Activated CD4-positive, alpha-beta T cell treated with anti-CD3 and anti-CD28 coated beads, Interleukin-2, amount 10 ng/mL, durations not matched to agents 24 days and 14 days (primary cell): ENCODE measurements at regions not wholly inside any gene's neighbourhood (a gene's known extent, or its start where the extent isn't known, plus 50 kb on each side); places are given as distances from the start of the nearest gene placed in this dataset.

Source experiments
- DNase-seq: peaks from one replicate; pipeline ENCODE4 v3.0.0; 2022
- H3K27ac Mint-ChIP-seq: one replicate; pipeline ENCODE4 v1.8.0; 2022; ENCODE audit warnings: mild to moderate bottlenecking, mixed read lengths
- H3K27me3 Mint-ChIP-seq: one replicate; pipeline ENCODE4 v1.8.0; 2022; ENCODE audit warnings: mixed read lengths
- H3K36me3 Mint-ChIP-seq: one replicate; pipeline ENCODE4 v1.8.0; 2022; ENCODE audit warnings: low read depth, mild to moderate bottlenecking, mixed read lengths
- H3K4me1 Mint-ChIP-seq: one replicate; pipeline ENCODE4 v1.8.0; 2021; ENCODE audit warnings: mixed read lengths
- H3K4me3 Mint-ChIP-seq: one replicate; pipeline ENCODE4 v1.8.0; 2022; ENCODE audit warnings: mild to moderate bottlenecking, moderate library complexity, mixed read lengths
- H3K9me3 Mint-ChIP-seq: one replicate; pipeline ENCODE4 v1.8.0; 2021; ENCODE audit warnings: mixed read lengths
- intact Hi-C: fragments of 100-400 bp; cut with micrococcal nuclease; formaldehyde crosslinking; loops from one replicate; pipeline ENCODE4 v1.15.1; 2023

- Mint-ChIP-seq H3K27me3 (peaks cover 11% of the 10 kb centered on the region), H3K4me1 (no peaks in the 10 kb centered on the region), H3K27ac (no peak overlapping the region), H3K4me3 (no peak overlapping the region), H3K9me3 (no peaks in the 10 kb centered on the region), H3K36me3 (no peaks in the 10 kb centered on the region)
- intact Hi-C loops, result no loop called here
- no peak for DNase-seq
These were observed 176.0 kb downstream of the ABHD5 start for GRCh38 chr3:43866529-43867353.

- no peaks in the 10 kb centered on the region for H3K36me3 Mint-ChIP-seq
- no peak overlapping the region for H3K4me3 Mint-ChIP-seq
- H3K27me3 Mint-ChIP-seq, result peaks cover 15% of the 10 kb centered on the region
- H3K9me3 Mint-ChIP-seq, result no peaks in the 10 kb centered on the region
- intact Hi-C loops, result no loop called here
- H3K4me1 Mint-ChIP-seq, result no peaks in the 10 kb centered on the region
- DNase-seq, result no peak
- no peak overlapping the region for H3K27ac Mint-ChIP-seq
These were observed 176.8 kb downstream of the ABHD5 start for GRCh38 chr3:43867436-43868072.

- no peak for DNase-seq
- Mint-ChIP-seq H3K4me3 (no peak overlapping the region), H3K4me1 (no peaks in the 10 kb centered on the region), H3K36me3 (no peaks in the 10 kb centered on the region), H3K27ac (no peak overlapping the region), H3K9me3 (no peaks in the 10 kb centered on the region), H3K27me3 (peaks cover 15% of the 10 kb centered on the region)
- intact Hi-C loops, result no loop called here
These were observed 178.8 kb downstream of the ABHD5 start for GRCh38 chr3:43869491-43869890.

- peaks cover 10% of the 10 kb centered on the region for H3K27me3 Mint-ChIP-seq
- H3K27ac Mint-ChIP-seq, result no peak overlapping the region
- intact Hi-C loops, result no loop called here
These were observed 179.4 kb downstream of the ABHD5 start for GRCh38 chr3:43870120-43870519.

GRCh38 chr3:43870844-43871626 lies 180.3 kb downstream of the ABHD5 start:
- no peaks in the 10 kb centered on the region for H3K9me3 Mint-ChIP-seq
- no peak overlapping the region for H3K27ac Mint-ChIP-seq
- peaks cover 10% of the 10 kb centered on the region for H3K27me3 Mint-ChIP-seq
- H3K36me3 Mint-ChIP-seq, result no peaks in the 10 kb centered on the region
- no peaks in the 10 kb centered on the region for H3K4me1 Mint-ChIP-seq
- DNase-seq, result no peak
- intact Hi-C loops, result no loop called here
- H3K4me3 Mint-ChIP-seq, result no peak overlapping the region

More at GRCh38 chr3:43870120-43870519, 179.4 kb downstream of the ABHD5 start:
- H3K4me1 Mint-ChIP-seq, result no peaks in the 10 kb centered on the region
- H3K36me3 Mint-ChIP-seq, result no peaks in the 10 kb centered on the region
- no peak for DNase-seq
- H3K4me3 Mint-ChIP-seq, result no peak overlapping the region
- no peaks in the 10 kb centered on the region for H3K9me3 Mint-ChIP-seq

- no peaks in the 10 kb centered on the region for H3K36me3 Mint-ChIP-seq
- H3K9me3 Mint-ChIP-seq, result no peaks in the 10 kb centered on the region
- no peak for DNase-seq
- intact Hi-C loops, result no loop called here
- H3K4me1 Mint-ChIP-seq, result no peaks in the 10 kb centered on the region
- no peak overlapping the region for H3K27ac Mint-ChIP-seq
- peaks cover 10% of the 10 kb centered on the region for H3K27me3 Mint-ChIP-seq
- no peak overlapping the region for H3K4me3 Mint-ChIP-seq
These were observed 181.0 kb downstream of the ABHD5 start for GRCh38 chr3:43871627-43872245.

GRCh38 chr3:43872301-43872700 lies 181.6 kb downstream of the ABHD5 start:
- DNase-seq, result no peak
- Mint-ChIP-seq H3K4me3 (no peak overlapping the region), H3K27ac (no peak overlapping the region), H3K9me3 (no peaks in the 10 kb centered on the region), H3K27me3 (peaks cover 13% of the 10 kb centered on the region), H3K4me1 (no peaks in the 10 kb centered on the region), H3K36me3 (no peaks in the 10 kb centered on the region)
- intact Hi-C loops, result no loop called here

GRCh38 chr3:43872901-43873300 lies 182.2 kb downstream of the ABHD5 start:
- intact Hi-C loops, result no loop called here
- H3K4me1 Mint-ChIP-seq, result no peaks in the 10 kb centered on the region
- H3K27ac Mint-ChIP-seq, result no peak overlapping the region
- no peak overlapping the region for H3K4me3 Mint-ChIP-seq
- H3K9me3 Mint-ChIP-seq, result no peaks in the 10 kb centered on the region
- no peaks in the 10 kb centered on the region for H3K36me3 Mint-ChIP-seq
- peaks cover 14% of the 10 kb centered on the region for H3K27me3 Mint-ChIP-seq
- DNase-seq, result no peak

- Mint-ChIP-seq H3K27me3 (peaks cover 14% of the 10 kb centered on the region), H3K27ac (no peak overlapping the region), H3K36me3 (no peaks in the 10 kb centered on the region), H3K4me1 (no peaks in the 10 kb centered on the region), H3K9me3 (no peaks in the 10 kb centered on the region), H3K4me3 (no peak overlapping the region)
- intact Hi-C loops, result no loop called here
- DNase-seq, result no peak
These were observed 183.0 kb downstream of the ABHD5 start for GRCh38 chr3:43873723-43874122.

GRCh38 chr3:43874290-43874689 lies 183.6 kb downstream of the ABHD5 start:
- H3K4me1 Mint-ChIP-seq, result no peaks in the 10 kb centered on the region
- no peaks in the 10 kb centered on the region for H3K36me3 Mint-ChIP-seq
- no peak overlapping the region for H3K27ac Mint-ChIP-seq

GRCh38 chr3:43874731-43875130 lies 184.0 kb downstream of the ABHD5 start:
- no peak for DNase-seq
- intact Hi-C loops, result no loop called here

More at GRCh38 chr3:43874290-43874689, 183.6 kb downstream of the ABHD5 start:
- Mint-ChIP-seq H3K9me3 (no peaks in the 10 kb centered on the region), H3K27me3 (peaks cover 20% of the 10 kb centered on the region), H3K4me3 (no peak overlapping the region)
- intact Hi-C loops, result no loop called here
- DNase-seq, result no peak

GRCh38 chr3:43876648-43877047 lies 185.9 kb downstream of the ABHD5 start:
- DNase-seq, result no peak
- H3K4me1 Mint-ChIP-seq, result no peaks in the 10 kb centered on the region
- H3K27me3 Mint-ChIP-seq, result peaks cover 17% of the 10 kb centered on the region
- no peaks in the 10 kb centered on the region for H3K36me3 Mint-ChIP-seq
- intact Hi-C loops, result no loop called here
- H3K4me3 Mint-ChIP-seq, result no peak overlapping the region
- no peaks in the 10 kb centered on the region for H3K9me3 Mint-ChIP-seq
- H3K27ac Mint-ChIP-seq, result no peak overlapping the region

More at GRCh38 chr3:43874731-43875130, 184.0 kb downstream of the ABHD5 start:
- Mint-ChIP-seq H3K9me3 (no peaks in the 10 kb centered on the region), H3K4me1 (no peaks in the 10 kb centered on the region), H3K27me3 (peaks cover 20% of the 10 kb centered on the region), H3K36me3 (no peaks in the 10 kb centered on the region), H3K27ac (no peak overlapping the region), H3K4me3 (no peak overlapping the region)

GRCh38 chr3:43879166-43879565 lies 188.4 kb downstream of the ABHD5 start:
- intact Hi-C loops, result no loop called here
- no peak overlapping the region for H3K27ac Mint-ChIP-seq
- DNase-seq, result no peak
- H3K4me3 Mint-ChIP-seq, result no peak overlapping the region
- H3K36me3 Mint-ChIP-seq, result no peaks in the 10 kb centered on the region
- no peaks in the 10 kb centered on the region for H3K9me3 Mint-ChIP-seq
- no peaks in the 10 kb centered on the region for H3K4me1 Mint-ChIP-seq
- peaks cover 11% of the 10 kb centered on the region for H3K27me3 Mint-ChIP-seq
